ENCODE measurements at regions not wholly inside any gene's neighbourhood (a gene's known extent, or its start where the extent isn't known, plus 50 kb on each side); places are given as distances from the start of the nearest gene placed in this dataset.

DNA sequence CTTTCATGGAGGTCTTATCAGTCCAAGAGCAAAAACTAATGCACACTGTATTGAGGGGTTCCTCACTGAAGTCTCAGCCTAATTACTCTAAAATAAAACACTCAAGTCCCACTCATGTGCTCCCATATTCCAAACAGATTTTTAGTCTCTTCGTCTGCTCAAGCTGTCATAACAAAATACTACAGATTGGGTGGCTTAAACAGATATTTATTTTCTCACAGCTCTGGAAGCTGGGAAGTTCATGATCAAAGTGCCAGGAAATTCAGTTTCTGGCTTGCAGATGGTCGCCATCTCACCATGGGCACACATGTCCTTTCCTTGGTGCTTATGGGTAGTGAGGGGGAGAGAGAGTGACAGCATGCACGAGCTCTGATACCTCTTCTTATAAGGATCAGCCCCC is 147.5 kb downstream of the ANXA2 start:
- no peaks in the 10 kb centered on the region for H3K27me3 Mint-ChIP-seq (ENCODE audit: insufficient read depth, low read depth, poor library complexity)
- Histone ChIP-seq H3K4me3 (no peak overlapping the region), H4K20me1 (replicated peaks; ENCODE audit: insufficient read depth) (no peaks in the 10 kb centered on the region), H2AFZ (no peak overlapping the region), H3K9me2 (ENCODE audit: insufficient read depth) (0 out of 2 replicates have a peak, but pooled peaks cover 2% of the 10 kb centered on the region), H3K27ac (ENCODE audit: low read depth) (no peak overlapping the region), H3K27me3 (ENCODE audit: insufficient read depth) (no peaks in the 10 kb centered on the region), H3F3A (replicated peaks; ENCODE audit: low read depth) (no peaks in the 10 kb centered on the region), H3K4me2 (no peak overlapping the region), H3K36me3 (ENCODE audit: insufficient read depth) (no peaks in the 10 kb centered on the region), H3K4me1 (ENCODE audit: insufficient read depth) (no peaks in the 10 kb centered on the region), H3K79me2 (replicated peaks; ENCODE audit: insufficient read depth) (no peaks in the 10 kb centered on the region)
- TF ChIP-seq, protein P1, sequence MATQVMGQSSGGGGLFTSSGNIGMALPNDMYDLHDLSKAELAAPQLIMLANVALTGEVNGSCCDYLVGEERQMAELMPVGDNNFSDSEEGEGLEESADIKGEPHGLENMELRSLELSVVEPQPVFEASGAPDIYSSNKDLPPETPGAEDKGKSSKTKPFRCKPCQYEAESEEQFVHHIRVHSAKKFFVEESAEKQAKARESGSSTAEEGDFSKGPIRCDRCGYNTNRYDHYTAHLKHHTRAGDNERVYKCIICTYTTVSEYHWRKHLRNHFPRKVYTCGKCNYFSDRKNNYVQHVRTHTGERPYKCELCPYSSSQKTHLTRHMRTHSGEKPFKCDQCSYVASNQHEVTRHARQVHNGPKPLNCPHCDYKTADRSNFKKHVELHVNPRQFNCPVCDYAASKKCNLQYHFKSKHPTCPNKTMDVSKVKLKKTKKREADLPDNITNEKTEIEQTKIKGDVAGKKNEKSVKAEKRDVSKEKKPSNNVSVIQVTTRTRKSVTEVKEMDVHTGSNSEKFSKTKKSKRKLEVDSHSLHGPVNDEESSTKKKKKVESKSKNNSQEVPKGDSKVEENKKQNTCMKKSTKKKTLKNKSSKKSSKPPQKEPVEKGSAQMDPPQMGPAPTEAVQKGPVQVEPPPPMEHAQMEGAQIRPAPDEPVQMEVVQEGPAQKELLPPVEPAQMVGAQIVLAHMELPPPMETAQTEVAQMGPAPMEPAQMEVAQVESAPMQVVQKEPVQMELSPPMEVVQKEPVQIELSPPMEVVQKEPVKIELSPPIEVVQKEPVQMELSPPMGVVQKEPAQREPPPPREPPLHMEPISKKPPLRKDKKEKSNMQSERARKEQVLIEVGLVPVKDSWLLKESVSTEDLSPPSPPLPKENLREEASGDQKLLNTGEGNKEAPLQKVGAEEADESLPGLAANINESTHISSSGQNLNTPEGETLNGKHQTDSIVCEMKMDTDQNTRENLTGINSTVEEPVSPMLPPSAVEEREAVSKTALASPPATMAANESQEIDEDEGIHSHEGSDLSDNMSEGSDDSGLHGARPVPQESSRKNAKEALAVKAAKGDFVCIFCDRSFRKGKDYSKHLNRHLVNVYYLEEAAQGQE (IDR thresholded peaks at IDR 0.05; ENCODE audit: unreplicated experiment): no peak
- TF ChIP-seq JUNB (IDR thresholded peaks at IDR 0.05; ENCODE audit: unreplicated experiment) (no peak), CREB1 (CRISPR knock-in tag; IDR thresholded peaks at IDR 0.05; ENCODE audit: low read depth) (no peak), ZNF331 (CRISPR knock-in tag; IDR thresholded peaks at IDR 0.05; ENCODE audit: low read depth) (no peak), EZH2 (IDR thresholded peaks at IDR 0.05; ENCODE audit: low read depth, unreplicated experiment) (no peak), EZH2phosphoT487 (IDR thresholded peaks at IDR 0.05; ENCODE audit: unreplicated experiment) (no peak), STAT1 (IDR thresholded peaks at IDR 0.05; ENCODE audit: unreplicated experiment) (no peak), ZNF114 (CRISPR knock-in tag; IDR thresholded peaks at IDR 0.05) (no peak), POLR2AphosphoS5 (IDR thresholded peaks at IDR 0.05; ENCODE audit: low read depth) (no peak), NANOG (IDR thresholded peaks at IDR 0.05; ENCODE audit: borderline replicate concordance) (no peak)
- TF ChIP-seq, protein P2, sequence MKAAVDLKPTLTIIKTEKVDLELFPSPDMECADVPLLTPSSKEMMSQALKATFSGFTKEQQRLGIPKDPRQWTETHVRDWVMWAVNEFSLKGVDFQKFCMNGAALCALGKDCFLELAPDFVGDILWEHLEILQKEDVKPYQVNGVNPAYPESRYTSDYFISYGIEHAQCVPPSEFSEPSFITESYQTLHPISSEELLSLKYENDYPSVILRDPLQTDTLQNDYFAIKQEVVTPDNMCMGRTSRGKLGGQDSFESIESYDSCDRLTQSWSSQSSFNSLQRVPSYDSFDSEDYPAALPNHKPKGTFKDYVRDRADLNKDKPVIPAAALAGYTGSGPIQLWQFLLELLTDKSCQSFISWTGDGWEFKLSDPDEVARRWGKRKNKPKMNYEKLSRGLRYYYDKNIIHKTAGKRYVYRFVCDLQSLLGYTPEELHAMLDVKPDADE (IDR thresholded peaks at IDR 0.05): no peak
- TF ChIP-seq, protein P3, sequence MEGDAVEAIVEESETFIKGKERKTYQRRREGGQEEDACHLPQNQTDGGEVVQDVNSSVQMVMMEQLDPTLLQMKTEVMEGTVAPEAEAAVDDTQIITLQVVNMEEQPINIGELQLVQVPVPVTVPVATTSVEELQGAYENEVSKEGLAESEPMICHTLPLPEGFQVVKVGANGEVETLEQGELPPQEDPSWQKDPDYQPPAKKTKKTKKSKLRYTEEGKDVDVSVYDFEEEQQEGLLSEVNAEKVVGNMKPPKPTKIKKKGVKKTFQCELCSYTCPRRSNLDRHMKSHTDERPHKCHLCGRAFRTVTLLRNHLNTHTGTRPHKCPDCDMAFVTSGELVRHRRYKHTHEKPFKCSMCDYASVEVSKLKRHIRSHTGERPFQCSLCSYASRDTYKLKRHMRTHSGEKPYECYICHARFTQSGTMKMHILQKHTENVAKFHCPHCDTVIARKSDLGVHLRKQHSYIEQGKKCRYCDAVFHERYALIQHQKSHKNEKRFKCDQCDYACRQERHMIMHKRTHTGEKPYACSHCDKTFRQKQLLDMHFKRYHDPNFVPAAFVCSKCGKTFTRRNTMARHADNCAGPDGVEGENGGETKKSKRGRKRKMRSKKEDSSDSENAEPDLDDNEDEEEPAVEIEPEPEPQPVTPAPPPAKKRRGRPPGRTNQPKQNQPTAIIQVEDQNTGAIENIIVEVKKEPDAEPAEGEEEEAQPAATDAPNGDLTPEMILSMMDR (conservative IDR thresholded peaks at IDR 0.05; ENCODE audit: low read depth in 2 of 2): no peak
- TF ChIP-seq, protein P4, sequence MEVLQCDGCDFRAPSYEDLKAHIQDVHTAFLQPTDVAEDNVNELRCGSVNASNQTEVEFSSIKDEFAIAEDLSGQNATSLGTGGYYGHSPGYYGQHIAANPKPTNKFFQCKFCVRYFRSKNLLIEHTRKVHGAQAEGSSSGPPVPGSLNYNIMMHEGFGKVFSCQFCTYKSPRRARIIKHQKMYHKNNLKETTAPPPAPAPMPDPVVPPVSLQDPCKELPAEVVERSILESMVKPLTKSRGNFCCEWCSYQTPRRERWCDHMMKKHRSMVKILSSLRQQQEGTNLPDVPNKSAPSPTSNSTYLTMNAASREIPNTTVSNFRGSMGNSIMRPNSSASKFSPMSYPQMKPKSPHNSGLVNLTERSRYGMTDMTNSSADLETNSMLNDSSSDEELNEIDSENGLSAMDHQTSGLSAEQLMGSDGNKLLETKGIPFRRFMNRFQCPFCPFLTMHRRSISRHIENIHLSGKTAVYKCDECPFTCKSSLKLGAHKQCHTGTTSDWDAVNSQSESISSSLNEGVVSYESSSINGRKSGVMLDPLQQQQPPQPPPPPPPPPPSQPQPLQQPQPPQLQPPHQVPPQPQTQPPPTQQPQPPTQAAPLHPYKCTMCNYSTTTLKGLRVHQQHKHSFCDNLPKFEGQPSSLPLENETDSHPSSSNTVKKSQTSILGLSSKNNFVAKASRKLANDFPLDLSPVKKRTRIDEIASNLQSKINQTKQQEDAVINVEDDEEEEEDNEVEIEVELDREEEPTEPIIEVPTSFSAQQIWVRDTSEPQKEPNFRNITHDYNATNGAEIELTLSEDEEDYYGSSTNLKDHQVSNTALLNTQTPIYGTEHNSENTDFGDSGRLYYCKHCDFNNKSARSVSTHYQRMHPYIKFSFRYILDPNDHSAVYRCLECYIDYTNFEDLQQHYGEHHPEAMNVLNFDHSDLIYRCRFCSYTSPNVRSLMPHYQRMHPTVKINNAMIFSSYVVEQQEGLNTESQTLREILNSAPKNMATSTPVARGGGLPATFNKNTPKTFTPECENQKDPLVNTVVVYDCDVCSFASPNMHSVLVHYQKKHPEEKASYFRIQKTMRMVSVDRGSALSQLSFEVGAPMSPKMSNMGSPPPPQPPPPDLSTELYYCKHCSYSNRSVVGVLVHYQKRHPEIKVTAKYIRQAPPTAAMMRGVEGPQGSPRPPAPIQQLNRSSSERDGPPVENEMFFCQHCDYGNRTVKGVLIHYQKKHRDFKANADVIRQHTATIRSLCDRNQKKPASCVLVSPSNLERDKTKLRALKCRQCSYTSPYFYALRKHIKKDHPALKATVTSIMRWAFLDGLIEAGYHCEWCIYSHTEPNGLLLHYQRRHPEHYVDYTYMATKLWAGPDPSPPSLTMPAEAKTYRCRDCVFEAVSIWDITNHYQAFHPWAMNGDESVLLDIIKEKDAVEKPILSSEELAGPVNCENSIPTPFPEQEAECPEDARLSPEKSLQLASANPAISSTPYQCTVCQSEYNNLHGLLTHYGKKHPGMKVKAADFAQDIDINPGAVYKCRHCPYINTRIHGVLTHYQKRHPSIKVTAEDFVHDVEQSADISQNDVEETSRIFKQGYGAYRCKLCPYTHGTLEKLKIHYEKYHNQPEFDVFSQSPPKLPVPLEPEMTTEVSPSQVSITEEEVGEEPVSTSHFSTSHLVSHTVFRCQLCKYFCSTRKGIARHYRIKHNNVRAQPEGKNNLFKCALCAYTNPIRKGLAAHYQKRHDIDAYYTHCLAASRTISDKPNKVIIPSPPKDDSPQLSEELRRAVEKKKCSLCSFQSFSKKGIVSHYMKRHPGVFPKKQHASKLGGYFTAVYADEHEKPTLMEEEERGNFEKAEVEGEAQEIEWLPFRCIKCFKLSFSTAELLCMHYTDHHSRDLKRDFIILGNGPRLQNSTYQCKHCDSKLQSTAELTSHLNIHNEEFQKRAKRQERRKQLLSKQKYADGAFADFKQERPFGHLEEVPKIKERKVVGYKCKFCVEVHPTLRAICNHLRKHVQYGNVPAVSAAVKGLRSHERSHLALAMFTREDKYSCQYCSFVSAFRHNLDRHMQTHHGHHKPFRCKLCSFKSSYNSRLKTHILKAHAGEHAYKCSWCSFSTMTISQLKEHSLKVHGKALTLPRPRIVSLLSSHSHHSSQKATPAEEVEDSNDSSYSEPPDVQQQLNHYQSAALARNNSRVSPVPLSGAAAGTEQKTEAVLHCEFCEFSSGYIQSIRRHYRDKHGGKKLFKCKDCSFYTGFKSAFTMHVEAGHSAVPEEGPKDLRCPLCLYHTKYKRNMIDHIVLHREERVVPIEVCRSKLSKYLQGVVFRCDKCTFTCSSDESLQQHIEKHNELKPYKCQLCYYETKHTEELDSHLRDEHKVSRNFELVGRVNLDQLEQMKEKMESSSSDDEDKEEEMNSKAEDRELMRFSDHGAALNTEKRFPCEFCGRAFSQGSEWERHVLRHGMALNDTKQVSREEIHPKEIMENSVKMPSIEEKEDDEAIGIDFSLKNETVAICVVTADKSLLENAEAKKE (CRISPR knock-in tag; IDR thresholded peaks at IDR 0.05): no peak
- DNase-seq (ENCODE audit: low spot score) (no peak), ATAC-seq (no peak)
- H3K36me3 Mint-ChIP-seq (ENCODE audit: low read depth): no peaks in the 10 kb centered on the region
- H3K27ac Mint-ChIP-seq: no peak overlapping the region
- peaks cover 5% of the 10 kb centered on the region for H3K4me1 Mint-ChIP-seq
- no peak overlapping the region for H3K4me3 Mint-ChIP-seq
- H3K9me3 Mint-ChIP-seq: no peaks in the 10 kb centered on the region
